Activated naive CD4-positive, alpha-beta T cell treated with anti-CD3 and anti-CD28 coated beads for 36 hours (primary cell): ENCODE measurements at regions not wholly inside any gene's neighbourhood (a gene's known extent, or its start where the extent isn't known, plus 50 kb on each side); places are given as distances from the start of the nearest gene placed in this dataset.

Experiments
- CTCF ChIA-PET: fragments of 350-600 bp; sonication (Branson Sonifier 250); formaldehyde crosslinking; loops from one replicate; lab custom pipeline; 2021; ENCODE audit warnings: antibody characterized with exemption; lab: Charles Lee
- DNase-seq: peaks from one replicate; pipeline ENCODE4 v3.0.0-alpha.2; 2020
- H3K27ac Mint-ChIP-seq: one replicate; pipeline ENCODE4 v1.8.0; 2021; ENCODE audit warnings: mild to moderate bottlenecking, mixed read lengths
- H3K27me3 Mint-ChIP-seq: one replicate; pipeline ENCODE4 v1.8.0; 2021; ENCODE audit warnings: low read depth, mixed read lengths
- H3K36me3 Mint-ChIP-seq: one replicate; pipeline ENCODE4 v1.8.0; 2021; ENCODE audit warnings: low read depth, mixed read lengths
- H3K4me1 Mint-ChIP-seq: one replicate; pipeline ENCODE4 v1.8.0; 2021; ENCODE audit warnings: low read depth, mixed read lengths
- H3K4me3 Mint-ChIP-seq: one replicate; pipeline ENCODE4 v1.8.0; 2021; ENCODE audit warnings: mild to moderate bottlenecking, moderate library complexity, mixed read lengths
- H3K9me3 Mint-ChIP-seq: one replicate; pipeline ENCODE4 v1.8.0; 2021; ENCODE audit warnings: mixed read lengths
- intact Hi-C: fragments of 100-400 bp; cut with micrococcal nuclease; formaldehyde crosslinking; loops from one replicate; pipeline ENCODE4 v1.15.1; 2023

DNA sequence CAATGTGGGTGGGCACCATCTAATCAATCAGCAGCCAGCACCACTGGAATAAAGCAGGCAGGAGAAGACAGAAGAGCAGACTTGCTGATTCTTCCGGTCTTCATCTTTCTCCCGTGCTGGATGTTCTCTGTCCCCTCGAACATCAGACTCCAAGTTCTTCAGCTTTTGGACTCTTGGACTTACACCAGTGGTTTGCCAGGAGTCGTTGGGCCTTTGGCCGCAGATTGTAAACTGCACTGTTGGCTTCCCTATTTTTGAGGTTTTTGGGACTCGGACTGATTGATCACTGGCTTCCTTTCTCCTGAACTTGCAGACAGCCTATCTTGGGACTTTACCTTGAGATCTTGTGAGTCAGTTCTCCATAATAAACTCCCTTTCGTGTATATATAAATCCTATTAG lies 292.8 kb downstream of the BCHE start:
- Mint-ChIP-seq H3K9me3 (peaks cover 7% of the 10 kb centered on the region), H3K4me3 (no peak overlapping the region), H3K36me3 (no peaks in the 10 kb centered on the region), H3K27ac (no peak overlapping the region), H3K4me1 (no peaks in the 10 kb centered on the region), H3K27me3 (no peaks in the 10 kb centered on the region)
- CTCF ChIA-PET, result no interaction called here
- no peak for DNase-seq
- intact Hi-C loops, result no loop called here

DNA sequence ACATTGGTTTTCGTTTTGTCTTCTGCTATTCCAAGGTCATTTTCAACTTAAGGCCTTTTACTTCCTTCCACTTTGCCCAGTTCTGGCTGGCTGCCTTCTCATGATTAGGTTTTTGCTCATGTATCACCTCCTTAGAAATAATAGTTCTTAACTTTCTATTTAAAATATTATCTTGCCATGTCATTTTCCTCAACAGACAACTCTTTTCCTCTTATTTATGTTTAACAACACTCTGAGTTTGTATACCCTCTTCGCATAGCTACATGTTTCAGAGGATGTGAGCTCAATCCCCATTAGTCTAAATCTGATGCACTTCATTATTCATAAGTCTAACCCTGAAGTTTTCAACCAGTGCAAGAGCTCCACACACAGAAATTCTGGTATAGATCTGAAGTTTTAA lies 299.1 kb downstream of the BCHE start:
- Mint-ChIP-seq H3K27me3 (no peaks in the 10 kb centered on the region), H3K36me3 (no peaks in the 10 kb centered on the region), H3K27ac (no peak overlapping the region), H3K4me3 (no peak overlapping the region), H3K4me1 (no peaks in the 10 kb centered on the region), H3K9me3 (peaks cover 5% of the 10 kb centered on the region)
- CTCF ChIA-PET, result interaction anchor here (0.7 kb wide), 1 partner anchor 1901 kb away, joined by 4 read pairs; no protein-coding TSS in a partner anchor
- intact Hi-C loops, result no loop called here
- no peak for DNase-seq

DNA sequence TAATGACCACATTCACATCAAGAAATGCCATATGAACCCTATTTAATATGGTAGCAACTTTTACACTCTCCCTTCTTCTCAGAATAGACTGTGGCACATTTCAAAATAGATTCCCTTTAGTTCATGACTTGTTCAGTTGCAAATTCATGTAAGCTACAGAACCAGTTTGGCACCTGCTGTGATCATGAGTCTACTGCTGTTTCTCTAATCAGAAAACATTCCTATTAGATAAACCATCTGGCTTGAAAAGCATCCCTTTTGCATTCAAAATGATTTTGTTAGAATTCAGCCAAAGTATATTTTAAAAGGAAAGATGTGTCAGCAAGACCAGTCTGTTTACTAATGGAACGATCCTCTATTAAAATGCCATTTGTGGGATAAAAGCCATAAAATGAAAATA lies 304.4 kb downstream of the BCHE start:
- Mint-ChIP-seq H3K27ac (no peak overlapping the region), H3K4me1 (no peaks in the 10 kb centered on the region), H3K4me3 (no peak overlapping the region), H3K36me3 (no peaks in the 10 kb centered on the region), H3K9me3 (peaks cover 3% of the 10 kb centered on the region), H3K27me3 (no peaks in the 10 kb centered on the region)
- intact Hi-C loops, result no loop called here
- no peak for DNase-seq
- CTCF ChIA-PET, result no interaction called here

DNA sequence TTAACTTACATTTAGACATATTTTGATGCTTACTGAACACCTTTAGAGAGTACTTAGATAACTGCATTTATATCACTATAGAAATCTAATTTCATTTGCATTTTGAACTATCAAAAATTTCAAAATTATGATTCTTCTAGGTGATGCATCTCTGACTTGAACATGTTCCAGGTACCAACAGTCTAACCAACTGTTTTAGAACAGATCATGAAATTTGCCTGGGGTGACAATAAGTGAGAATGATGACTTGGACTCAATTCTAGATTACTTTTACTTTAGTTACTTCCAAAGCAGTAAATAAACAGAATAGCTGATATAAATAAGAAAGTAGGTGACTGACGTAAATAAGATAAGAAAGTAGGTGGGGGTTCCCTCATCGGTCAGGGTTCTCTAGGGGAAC lies 307.8 kb downstream of the BCHE start:
- no peak for DNase-seq
- Mint-ChIP-seq H3K27me3 (no peaks in the 10 kb centered on the region), H3K4me3 (no peak overlapping the region), H3K9me3 (no peaks in the 10 kb centered on the region), H3K4me1 (no peaks in the 10 kb centered on the region), H3K36me3 (no peaks in the 10 kb centered on the region), H3K27ac (no peak overlapping the region)
- CTCF ChIA-PET, result no interaction called here
- intact Hi-C loops, result no loop called here

DNA sequence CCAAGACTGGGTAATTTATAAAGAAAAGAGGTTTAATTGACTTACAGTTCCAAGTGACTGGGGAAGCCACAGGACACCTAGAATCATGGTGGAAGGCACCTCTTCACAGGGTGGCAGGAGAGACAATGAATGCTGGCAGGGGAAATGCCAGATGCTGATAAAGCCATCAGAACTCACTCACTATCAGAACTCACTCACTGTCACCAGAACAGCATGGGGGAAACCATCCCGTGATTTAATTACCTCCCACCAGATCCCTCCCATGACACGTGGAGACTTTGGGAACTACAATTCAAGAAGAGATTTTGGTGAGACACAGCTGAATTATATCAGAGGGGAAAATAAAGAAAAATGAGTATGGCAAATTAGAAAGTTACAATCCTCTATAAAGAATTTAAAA lies 310.9 kb downstream of the BCHE start:
- CTCF ChIA-PET, result interaction anchor here (0.6 kb wide), 1 partner anchor 173 kb away, joined by 3 read pairs; no protein-coding TSS in a partner anchor
- H3K27me3 Mint-ChIP-seq, result no peaks in the 10 kb centered on the region
- H3K4me1 Mint-ChIP-seq, result no peaks in the 10 kb centered on the region
- H3K9me3 Mint-ChIP-seq, result peaks cover 2% of the 10 kb centered on the region
- H3K27ac Mint-ChIP-seq, result no peak overlapping the region
- no peak overlapping the region for H3K4me3 Mint-ChIP-seq
- H3K36me3 Mint-ChIP-seq, result no peaks in the 10 kb centered on the region
- DNase-seq, result no peak
- intact Hi-C loops, result no loop called here

DNA sequence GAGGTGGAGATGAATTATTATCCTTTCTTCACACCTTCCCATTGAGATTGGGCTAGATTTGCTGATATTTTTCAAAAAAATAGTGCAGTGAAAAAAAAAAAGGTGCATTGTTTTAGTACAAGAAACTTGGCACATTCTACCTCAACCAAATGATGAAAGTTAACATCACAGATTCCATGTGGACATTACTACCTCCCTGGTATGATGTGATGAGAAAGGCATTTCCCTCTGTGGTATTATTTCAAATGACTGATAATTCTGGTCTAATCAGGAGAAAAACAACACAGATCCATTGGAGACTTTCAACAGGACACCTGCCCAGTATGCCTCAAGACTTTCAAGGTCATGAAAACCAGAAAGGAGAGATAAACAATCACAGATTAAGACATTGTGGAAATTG lies 313.4 kb downstream of the BCHE start:
- H3K36me3 Mint-ChIP-seq, result no peaks in the 10 kb centered on the region
- no peak for DNase-seq
- no peak overlapping the region for H3K27ac Mint-ChIP-seq
- H3K27me3 Mint-ChIP-seq, result no peaks in the 10 kb centered on the region
- CTCF ChIA-PET, result no interaction called here
- H3K4me3 Mint-ChIP-seq, result no peak overlapping the region
- H3K9me3 Mint-ChIP-seq, result peaks cover 4% of the 10 kb centered on the region
- H3K4me1 Mint-ChIP-seq, result no peaks in the 10 kb centered on the region
- intact Hi-C loops, result no loop called here

DNA sequence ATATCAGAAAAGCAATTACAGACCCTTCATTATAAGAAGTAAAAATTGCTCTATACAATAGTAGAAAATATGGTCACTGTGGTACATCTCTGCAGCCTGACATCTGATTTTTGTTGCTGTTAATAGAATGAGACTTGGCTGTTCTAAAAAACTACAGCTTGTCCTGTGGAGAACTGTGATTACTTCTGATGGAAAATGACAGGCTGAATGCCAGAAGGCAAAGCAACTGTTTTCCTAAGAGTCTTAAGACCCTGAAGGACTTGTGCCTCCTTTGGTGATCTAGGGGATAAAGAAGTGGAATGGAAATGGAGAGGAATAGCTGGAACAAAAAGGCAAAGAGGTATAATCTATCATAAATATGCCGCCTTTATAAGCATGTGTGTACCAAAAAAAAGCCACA lies 314.8 kb downstream of the BCHE start:
- no peaks in the 10 kb centered on the region for H3K27me3 Mint-ChIP-seq
- CTCF ChIA-PET, result no interaction called here
- H3K4me3 Mint-ChIP-seq, result no peak overlapping the region
- peaks cover 4% of the 10 kb centered on the region for H3K9me3 Mint-ChIP-seq
- intact Hi-C loops, result no loop called here
- H3K4me1 Mint-ChIP-seq, result no peaks in the 10 kb centered on the region
- no peak for DNase-seq
- no peak overlapping the region for H3K27ac Mint-ChIP-seq
- H3K36me3 Mint-ChIP-seq, result no peaks in the 10 kb centered on the region

DNA sequence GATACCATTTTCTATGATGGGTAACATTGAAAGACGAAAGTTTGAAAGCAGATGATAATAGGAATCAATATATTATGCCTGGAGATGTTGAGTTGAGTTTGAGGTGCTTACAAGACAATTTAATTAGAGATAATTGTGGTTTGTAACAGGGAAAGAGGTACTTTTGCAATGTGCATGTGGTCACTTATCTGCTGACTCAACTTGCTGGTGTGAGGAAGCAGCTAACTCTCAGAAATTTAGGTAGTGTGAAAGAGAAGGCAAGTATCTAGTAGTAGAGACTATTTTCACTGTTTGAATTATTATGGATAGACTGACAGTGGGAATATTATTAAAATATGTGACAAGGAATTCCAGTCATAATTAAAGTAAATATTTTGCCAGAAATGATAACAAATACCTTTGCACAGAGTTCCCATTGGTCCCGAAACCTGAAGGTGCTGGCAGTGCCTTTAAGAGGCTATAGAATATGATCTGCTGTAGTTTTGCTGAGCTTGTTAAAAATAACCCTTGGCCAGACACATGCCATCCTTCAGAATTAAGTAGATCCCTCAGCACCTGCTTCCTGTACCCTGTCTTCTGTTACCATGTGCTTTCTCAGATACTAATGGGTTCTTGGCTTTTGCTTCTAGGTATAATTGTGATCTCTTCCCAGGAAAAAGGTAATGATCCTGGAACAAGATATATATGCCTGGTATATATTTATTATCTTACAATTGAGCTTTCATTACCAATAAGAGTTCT lies 315.9 kb downstream of the BCHE start:
- H3K4me3 Mint-ChIP-seq, result no peak overlapping the region
- CTCF ChIA-PET, result no interaction called here
- no peak overlapping the region for H3K27ac Mint-ChIP-seq
- no peaks in the 10 kb centered on the region for H3K27me3 Mint-ChIP-seq
- H3K36me3 Mint-ChIP-seq, result no peaks in the 10 kb centered on the region
- no peaks in the 10 kb centered on the region for H3K4me1 Mint-ChIP-seq
- intact Hi-C loops, result no loop called here
- peaks cover 7% of the 10 kb centered on the region for H3K9me3 Mint-ChIP-seq
- DNase-seq, result no peak

DNA sequence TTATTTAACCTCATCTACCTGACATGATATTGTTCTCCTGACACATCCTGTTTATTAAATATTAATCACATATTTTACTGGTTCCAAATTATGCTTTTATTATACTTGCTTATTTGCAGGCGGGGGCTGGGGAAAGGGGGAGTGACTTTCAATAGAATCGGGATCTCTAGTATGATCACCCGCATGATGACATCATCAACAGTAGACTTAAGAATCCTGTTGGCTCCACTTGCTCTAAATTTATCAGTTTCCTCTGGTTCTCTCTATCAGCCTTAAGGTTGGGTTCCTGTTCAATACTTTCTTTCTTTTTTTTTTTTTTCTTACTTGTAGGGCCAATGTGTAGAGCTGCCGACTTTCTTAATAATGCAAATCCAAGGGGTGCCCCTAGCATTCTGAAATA lies 317.5 kb downstream of the BCHE start:
- Mint-ChIP-seq H3K36me3 (no peaks in the 10 kb centered on the region), H3K4me1 (no peaks in the 10 kb centered on the region), H3K9me3 (peaks cover 12% of the 10 kb centered on the region), H3K4me3 (no peak overlapping the region), H3K27ac (no peak overlapping the region), H3K27me3 (no peaks in the 10 kb centered on the region)
- CTCF ChIA-PET, result no interaction called here
- DNase-seq, result no peak
- intact Hi-C loops, result no loop called here

DNA sequence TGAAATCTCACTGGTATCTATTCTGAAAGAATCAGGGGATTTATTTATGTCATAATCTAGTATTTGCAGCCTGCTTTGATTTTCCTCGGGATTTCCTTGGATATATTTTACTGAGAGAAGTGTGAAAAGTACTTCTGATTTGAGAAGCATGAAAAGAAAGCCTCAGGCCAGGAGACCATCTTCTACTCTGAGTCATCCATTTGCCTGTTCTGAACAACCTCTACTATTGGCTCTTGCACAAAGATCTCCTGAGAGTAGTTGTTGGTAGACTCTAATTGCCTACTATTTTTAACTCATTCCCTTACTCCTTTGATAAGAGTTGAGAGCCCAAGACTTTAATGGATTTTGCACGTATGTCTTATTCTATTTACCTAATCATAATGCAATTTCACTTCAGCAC lies 318.9 kb downstream of the BCHE start:
- no peak overlapping the region for H3K27ac Mint-ChIP-seq
- no peaks in the 10 kb centered on the region for H3K4me1 Mint-ChIP-seq
- CTCF ChIA-PET, result no interaction called here
- H3K9me3 Mint-ChIP-seq, result peaks cover 14% of the 10 kb centered on the region
- H3K27me3 Mint-ChIP-seq, result no peaks in the 10 kb centered on the region
- no peaks in the 10 kb centered on the region for H3K36me3 Mint-ChIP-seq
- no peak for DNase-seq
- intact Hi-C loops, result no loop called here
- no peak overlapping the region for H3K4me3 Mint-ChIP-seq

DNA sequence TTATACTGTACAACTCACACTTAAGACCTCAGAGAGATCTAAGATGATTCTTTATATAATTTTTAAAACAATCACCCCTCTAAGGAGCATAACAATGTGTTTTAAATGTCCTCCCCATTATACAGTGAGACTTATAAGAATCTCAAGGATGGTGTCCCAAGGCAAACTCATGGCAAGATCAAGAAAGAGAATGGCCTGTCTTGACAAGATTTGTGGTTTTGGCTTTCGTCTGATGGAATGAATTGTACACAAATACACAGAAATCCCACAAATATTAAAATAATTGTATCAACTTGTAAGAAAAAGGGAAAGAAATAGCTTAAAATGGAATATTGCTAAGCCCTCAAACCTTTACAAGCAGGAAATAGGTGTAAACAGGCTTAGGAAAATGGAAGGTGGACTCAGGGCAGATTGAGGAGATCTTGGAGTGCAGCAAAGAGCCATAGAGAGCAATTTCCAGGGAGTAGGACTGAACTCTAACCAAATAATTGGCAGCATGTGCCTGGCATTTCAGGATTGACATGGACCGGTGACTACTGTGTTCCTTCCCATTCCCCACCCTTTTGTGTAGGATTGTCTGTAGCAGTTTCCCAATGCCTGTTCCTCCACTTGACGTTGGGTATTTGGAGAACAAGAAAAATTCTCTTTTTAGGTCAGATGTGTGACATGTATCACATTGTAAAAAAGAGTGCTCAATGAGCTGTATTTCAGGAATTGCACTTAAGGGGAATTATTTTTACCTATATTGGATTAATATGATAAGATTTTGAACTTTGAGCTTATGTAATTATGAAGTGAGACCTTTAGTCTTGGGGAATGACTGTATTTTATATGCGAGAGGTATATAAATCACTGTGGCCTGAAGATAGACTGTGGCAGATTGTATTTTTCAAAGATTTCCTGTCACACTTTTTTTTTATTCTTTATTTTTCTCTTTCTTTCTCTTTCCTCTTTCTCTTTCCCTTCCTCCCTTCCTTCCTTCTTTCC lies 317.8 kb upstream of the SLITRK3 start:
- no peak for DNase-seq
- CTCF ChIA-PET, result no interaction called here
- intact Hi-C loops, result no loop called here
- H3K4me3 Mint-ChIP-seq, result no peak overlapping the region
- no peaks in the 10 kb centered on the region for H3K27me3 Mint-ChIP-seq
- peaks cover 11% of the 10 kb centered on the region for H3K9me3 Mint-ChIP-seq
- H3K36me3 Mint-ChIP-seq, result no peaks in the 10 kb centered on the region
- no peaks in the 10 kb centered on the region for H3K4me1 Mint-ChIP-seq
- no peak overlapping the region for H3K27ac Mint-ChIP-seq

DNA sequence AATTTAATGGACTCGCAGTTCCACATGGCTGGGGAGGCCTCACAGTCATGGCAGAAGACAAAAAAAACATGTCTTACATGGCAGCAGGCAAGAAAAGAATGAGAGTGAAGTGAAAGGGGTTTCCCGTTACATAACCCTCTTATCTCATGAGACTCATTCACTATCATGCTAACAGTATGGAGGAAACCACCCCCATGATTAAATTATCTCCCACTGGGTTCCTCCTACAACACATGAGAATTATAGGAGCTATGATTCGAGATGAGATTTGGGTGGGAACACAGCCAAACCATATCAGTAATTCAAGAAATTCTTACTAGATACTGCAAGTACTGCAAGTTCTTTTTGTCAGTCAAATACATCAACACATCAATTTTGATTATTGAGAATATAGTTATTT lies 311.4 kb upstream of the SLITRK3 start:
- no peak for DNase-seq
- intact Hi-C loops, result no loop called here
- H3K4me3 Mint-ChIP-seq, result no peak overlapping the region
- CTCF ChIA-PET, result no interaction called here
- H3K36me3 Mint-ChIP-seq, result no peaks in the 10 kb centered on the region
- H3K27me3 Mint-ChIP-seq, result no peaks in the 10 kb centered on the region
- H3K27ac Mint-ChIP-seq, result no peak overlapping the region
- no peaks in the 10 kb centered on the region for H3K4me1 Mint-ChIP-seq
- peaks cover 8% of the 10 kb centered on the region for H3K9me3 Mint-ChIP-seq

DNA sequence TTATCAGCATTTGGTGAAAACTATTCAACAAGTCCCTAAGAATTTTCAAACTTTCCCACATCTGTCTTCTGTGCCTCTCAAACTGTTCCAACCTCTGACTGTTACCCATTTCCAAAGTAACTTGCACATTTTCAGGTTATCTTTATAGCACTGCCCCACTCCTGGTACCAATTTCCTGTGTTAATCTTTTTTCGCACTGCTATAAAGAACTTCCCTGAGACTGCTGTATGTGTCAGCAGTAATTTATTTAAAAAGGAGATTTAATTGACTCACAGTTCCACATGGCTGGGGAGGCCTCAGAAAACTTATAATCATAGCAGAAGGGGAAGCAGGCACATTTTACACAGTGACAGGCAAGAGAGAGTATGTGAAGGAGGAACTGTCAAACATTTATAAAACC lies 310.9 kb upstream of the SLITRK3 start:
- no peaks in the 10 kb centered on the region for H3K27me3 Mint-ChIP-seq
- no peaks in the 10 kb centered on the region for H3K36me3 Mint-ChIP-seq
- CTCF ChIA-PET, result no interaction called here
- no peak for DNase-seq
- no peaks in the 10 kb centered on the region for H3K4me1 Mint-ChIP-seq
- intact Hi-C loops, result no loop called here
- peaks cover 8% of the 10 kb centered on the region for H3K9me3 Mint-ChIP-seq
- no peak overlapping the region for H3K27ac Mint-ChIP-seq
- H3K4me3 Mint-ChIP-seq, result no peak overlapping the region
